ENCODE measurements at regions not wholly inside any gene's neighbourhood (a gene's known extent, or its start where the extent isn't known, plus 50 kb on each side); places are given as distances from the start of the nearest gene placed in this dataset.

- no peak for TF ChIP-seq CTCF (conservative IDR thresholded peaks at IDR 0.05; ENCODE audit: low read depth, low read length)
- DNase-seq (ENCODE audit: low read depth) = no peak
- H3K4me3 ChIP-seq (ENCODE audit: low read depth, low read length) = no peak overlapping the region
Measured at GRCh38 chr16:80041410-80041809, 440.9 kb upstream of the MAF start.

- TF ChIP-seq CTCF (conservative IDR thresholded peaks at IDR 0.05; ENCODE audit: low read depth, low read length) = no peak
- no peak for DNase-seq (ENCODE audit: low read depth)
- no peak overlapping the region for H3K4me3 ChIP-seq (ENCODE audit: low read depth, low read length)
Measured at GRCh38 chr16:80040814-80041213, 440.3 kb upstream of the MAF start.

- DNase-seq (ENCODE audit: low read depth) = no peak
- H3K4me3 ChIP-seq (ENCODE audit: low read depth, low read length) = no peak overlapping the region
- no peak for TF ChIP-seq CTCF (conservative IDR thresholded peaks at IDR 0.05; ENCODE audit: low read depth, low read length)
Measured at GRCh38 chr16:80040413-80040812, 439.9 kb upstream of the MAF start.

- TF ChIP-seq CTCF (conservative IDR thresholded peaks at IDR 0.05; ENCODE audit: low read depth, low read length) = no peak
- no peak overlapping the region for H3K4me3 ChIP-seq (ENCODE audit: low read depth, low read length)
- DNase-seq (ENCODE audit: low read depth) = no peak
Measured at GRCh38 chr16:80039777-80040176, 439.2 kb upstream of the MAF start.

- TF ChIP-seq CTCF (conservative IDR thresholded peaks at IDR 0.05; ENCODE audit: low read depth, low read length) = no peak
- H3K4me3 ChIP-seq (ENCODE audit: low read depth, low read length) = no peak overlapping the region
- no peak for DNase-seq (ENCODE audit: low read depth)
Measured at GRCh38 chr16:80038566-80038965, 438.0 kb upstream of the MAF start.

GRCh38 chr16:80034948-80035663 is 434.6 kb upstream of the MAF start:
- peak; percentile 28 for DNase-seq (ENCODE audit: low read depth)
- no peak overlapping the region for H3K4me3 ChIP-seq (ENCODE audit: low read depth, low read length)
- TF ChIP-seq CTCF (conservative IDR thresholded peaks at IDR 0.05; ENCODE audit: low read depth, low read length) = no peak

GRCh38 chr16:80034469-80034826 is 433.9 kb upstream of the MAF start:
- no peak overlapping the region for H3K4me3 ChIP-seq (ENCODE audit: low read depth, low read length)
- DNase-seq (ENCODE audit: low read depth) = no peak
- TF ChIP-seq CTCF (conservative IDR thresholded peaks at IDR 0.05; ENCODE audit: low read depth, low read length) = no peak
